Right lobe of liver (tissue), 6 donors: ENCODE measurements at regions not wholly inside any gene's neighbourhood (a gene's known extent, or its start where the extent isn't known, plus 50 kb on each side); places are given as distances from the start of the nearest gene placed in this dataset.

Experiments
- ATAC-seq, 4 donors: fragments of 200-7000 bp; cut with Tn5 transposase; one replicate each; pipeline ENCODE4 v1.9.1; 2020; ENCODE audit warnings: mild to moderate bottlenecking in 4 of 4, moderate library complexity in 4 of 4
- DNase-seq, 3 donors: peaks; one replicate each; pipeline ENCODE4 v3.0.0-alpha.2; 2020
- H3K27ac ChIP-seq, 3 donors: fragments of 200-600 bp; one replicate each; pipeline ENCODE4 v1.8.0; 2022
- H3K27me3 ChIP-seq, 2 donors: fragments of 200-600 bp; one replicate each; pipeline ENCODE4 v1.8.0; 2022
- H3K36me3 ChIP-seq, 4 donors: fragments of 200-600 bp; sonication (generic) in 1 of 4; one replicate each; pipeline versions ENCODE4 v1.5.1 to v1.8.0; 2017 to 2022; ENCODE audit warnings: control low read depth in 1 of 4
- H3K4me1 ChIP-seq, 4 donors: fragments of 200-600 bp; sonication (generic) in 1 of 4; one replicate each; pipeline versions ENCODE4 v1.5.1 to v1.8.0; 2017 to 2022; ENCODE audit warnings: control low read depth in 1 of 4
- H3K4me3 ChIP-seq, 3 donors: fragments of 200-600 bp; one replicate each; pipeline ENCODE4 v1.8.0; 2022
- H3K9me3 ChIP-seq, 4 donors: fragments of 200-600 bp; sonication (generic) in 1 of 4; one replicate each; pipeline versions ENCODE4 v1.5.1 to v1.8.0; 2017 to 2022; ENCODE audit warnings: control low read depth in 1 of 4
- POLR2A ChIP-seq: fragments of 450-650 bp; IDR thresholded peaks from one replicate; pipeline ENCODE4 v1.6.1; 2017; ENCODE audit warnings: antibody characterized with exemption, mild to moderate bottlenecking
- WGBS: methylation state at CpG from one replicate; pipeline ENCODE4 v1.1.6; 2018; ENCODE audit warnings: low coverage, low lambda C conversion rate; ENCODE audit not compliant: insufficient coverage; ENCODE audit errors: missing lambda C conversion rate; 5-methylcytosine and 5-hydroxymethylcytosine counted together
- intact Hi-C, 2 donors: fragments of 100-400 bp; cut with DNase I; formaldehyde crosslinking; loops; one replicate each; pipeline versions ENCODE4 v1.11.2 to v1.14.1; 2022
- TF ChIP-seq, protein P1 (sequence below), 4 donors: fragments of 200-600 bp in 3 of 4; fragments of 450-650 bp in 1 of 4; IDR thresholded peaks; one replicate each; pipeline versions ENCODE4 v1.5.1 to v1.8.0; 2016 to 2022; ENCODE audit warnings: antibody characterized with exemption in 4 of 4, mild to moderate bottlenecking in 2 of 4
- donor health status: DM: no; HTN: yes; CAD: no.
- donor health status: DM: no; HTN: no; CAD: no.
- donor health status: DM: no; HTN: no; CAD: no.
- donor health status: DM: no; HTN: yes; CAD: no.
- donor health status: DM: no; HTN: yes; CAD: no.

DNA sequence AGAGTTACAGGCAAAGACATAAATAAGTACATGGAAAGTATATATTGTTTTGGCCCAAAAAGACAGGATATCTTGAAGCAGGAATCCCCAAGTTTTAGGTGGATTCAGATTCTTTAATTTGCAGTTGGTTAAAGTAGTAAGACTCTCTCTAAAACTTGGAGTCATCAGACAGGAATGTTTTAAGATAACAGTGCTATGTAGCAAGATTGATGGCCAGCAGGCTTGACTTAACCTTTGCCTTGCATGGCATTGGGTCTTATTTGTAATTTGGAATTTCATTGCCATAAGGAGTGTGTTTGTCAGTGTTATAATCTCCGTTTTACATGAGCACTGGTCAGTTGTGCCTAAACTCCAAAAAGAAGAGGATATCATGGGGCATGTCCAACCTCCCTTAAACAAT is 727.6 kb upstream of the CHRM3 start:
- H3K4me1 ChIP-seq, result no peaks in the 10 kb centered on the region
- no peaks in the 10 kb centered on the region for H3K9me3 ChIP-seq
- H3K27me3 ChIP-seq, result no peaks in the 10 kb centered on the region
- ATAC-seq, result no peak
- intact Hi-C loops, result no loop called here
- H3K4me3 ChIP-seq, result no peak overlapping the region
- 22% methylated on average over 1 of the region's 1 CpG for WGBS
- no peaks in the 10 kb centered on the region for H3K36me3 ChIP-seq
- no peak overlapping the region for H3K27ac ChIP-seq
- TF ChIP-seq POLR2A, result no peak
- TF ChIP-seq, protein P1, sequence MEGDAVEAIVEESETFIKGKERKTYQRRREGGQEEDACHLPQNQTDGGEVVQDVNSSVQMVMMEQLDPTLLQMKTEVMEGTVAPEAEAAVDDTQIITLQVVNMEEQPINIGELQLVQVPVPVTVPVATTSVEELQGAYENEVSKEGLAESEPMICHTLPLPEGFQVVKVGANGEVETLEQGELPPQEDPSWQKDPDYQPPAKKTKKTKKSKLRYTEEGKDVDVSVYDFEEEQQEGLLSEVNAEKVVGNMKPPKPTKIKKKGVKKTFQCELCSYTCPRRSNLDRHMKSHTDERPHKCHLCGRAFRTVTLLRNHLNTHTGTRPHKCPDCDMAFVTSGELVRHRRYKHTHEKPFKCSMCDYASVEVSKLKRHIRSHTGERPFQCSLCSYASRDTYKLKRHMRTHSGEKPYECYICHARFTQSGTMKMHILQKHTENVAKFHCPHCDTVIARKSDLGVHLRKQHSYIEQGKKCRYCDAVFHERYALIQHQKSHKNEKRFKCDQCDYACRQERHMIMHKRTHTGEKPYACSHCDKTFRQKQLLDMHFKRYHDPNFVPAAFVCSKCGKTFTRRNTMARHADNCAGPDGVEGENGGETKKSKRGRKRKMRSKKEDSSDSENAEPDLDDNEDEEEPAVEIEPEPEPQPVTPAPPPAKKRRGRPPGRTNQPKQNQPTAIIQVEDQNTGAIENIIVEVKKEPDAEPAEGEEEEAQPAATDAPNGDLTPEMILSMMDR (IDR thresholded peaks at IDR 0.05), result no peak
- DNase-seq, result no peak

DNA sequence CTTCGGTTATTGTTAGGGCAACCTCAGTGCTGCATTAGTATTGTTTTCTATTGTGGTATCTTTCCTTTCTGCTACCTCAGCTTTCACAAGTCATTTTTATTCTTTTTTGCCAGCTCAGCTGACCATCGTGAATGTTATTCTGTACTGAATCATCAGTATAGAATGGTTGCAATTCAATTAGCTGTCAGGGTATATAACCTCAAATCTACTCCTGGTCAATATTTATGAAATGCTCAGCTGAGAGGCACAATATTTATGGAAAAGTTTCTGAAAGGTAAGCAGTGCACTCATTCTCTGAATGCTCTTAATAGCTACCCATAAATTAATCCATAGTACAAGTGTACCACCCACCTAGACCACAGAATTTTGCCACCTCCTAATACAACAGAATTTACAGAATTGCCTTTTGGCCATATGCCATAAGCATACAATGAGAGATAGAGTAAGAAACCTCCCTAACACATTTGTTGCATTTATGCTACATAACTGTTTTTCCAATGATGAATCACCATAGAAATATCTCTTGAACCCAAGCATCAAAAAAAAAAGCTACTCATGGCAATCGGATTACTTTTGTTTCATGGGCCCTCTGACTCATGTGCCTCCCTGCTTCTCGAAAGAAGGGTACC is 732.6 kb upstream of the CHRM3 start:
- H3K4me3 ChIP-seq, result no peak overlapping the region
- no peaks in the 10 kb centered on the region for H3K9me3 ChIP-seq
- H3K27me3 ChIP-seq, result no peaks in the 10 kb centered on the region
- H3K27ac ChIP-seq, result no peak overlapping the region
- intact Hi-C loops, result no loop called here
- 43% methylated on average over 4 of the region's 4 CpGs for WGBS
- DNase-seq, result no peak
- no peaks in the 10 kb centered on the region for H3K36me3 ChIP-seq
- TF ChIP-seq POLR2A, result no peak
- TF ChIP-seq, protein P1 (IDR thresholded peaks at IDR 0.05), result no peak
- ATAC-seq, result no peak
- H3K4me1 ChIP-seq, result no peaks in the 10 kb centered on the region

DNA sequence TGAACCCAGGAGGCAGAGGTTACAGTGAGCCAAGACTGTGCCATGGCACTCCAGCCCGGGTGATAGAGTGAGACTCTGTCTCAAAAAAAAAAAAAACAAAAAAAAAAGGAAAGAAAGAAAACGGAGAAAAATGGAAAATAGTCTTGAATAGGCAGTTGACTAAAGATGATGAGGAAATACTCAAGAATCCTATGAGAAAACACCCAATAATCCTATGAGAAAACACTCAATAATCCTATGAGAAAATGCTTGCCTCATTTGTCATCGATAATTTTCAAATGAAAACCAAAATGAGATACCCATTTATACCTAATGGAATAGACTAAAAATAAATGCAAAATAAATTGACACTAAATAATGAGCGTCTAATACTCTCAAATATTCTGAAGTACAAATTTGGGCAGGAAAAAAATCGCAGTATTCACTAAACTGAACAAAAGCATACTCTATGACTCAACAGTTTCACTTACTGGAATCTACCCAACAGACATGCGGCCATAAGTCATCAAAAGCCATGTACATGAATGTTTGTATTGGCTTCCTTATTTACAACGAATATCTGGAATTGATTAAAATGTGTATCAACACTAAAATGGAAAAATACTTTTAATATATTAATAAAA is 733.9 kb upstream of the CHRM3 start:
- Histone ChIP-seq H3K9me3 (no peaks in the 10 kb centered on the region), H3K4me1 (no peaks in the 10 kb centered on the region), H3K4me3 (no peak overlapping the region), H3K36me3 (no peaks in the 10 kb centered on the region), H3K27ac (no peak overlapping the region), H3K27me3 (no peaks in the 10 kb centered on the region)
- WGBS, result 53% methylated on average over 7 of the region's 7 CpGs
- no peak for DNase-seq
- TF ChIP-seq POLR2A, result no peak
- TF ChIP-seq, protein P1 (IDR thresholded peaks at IDR 0.05), result no peak
- intact Hi-C loops, result no loop called here
- ATAC-seq, result no peak

DNA sequence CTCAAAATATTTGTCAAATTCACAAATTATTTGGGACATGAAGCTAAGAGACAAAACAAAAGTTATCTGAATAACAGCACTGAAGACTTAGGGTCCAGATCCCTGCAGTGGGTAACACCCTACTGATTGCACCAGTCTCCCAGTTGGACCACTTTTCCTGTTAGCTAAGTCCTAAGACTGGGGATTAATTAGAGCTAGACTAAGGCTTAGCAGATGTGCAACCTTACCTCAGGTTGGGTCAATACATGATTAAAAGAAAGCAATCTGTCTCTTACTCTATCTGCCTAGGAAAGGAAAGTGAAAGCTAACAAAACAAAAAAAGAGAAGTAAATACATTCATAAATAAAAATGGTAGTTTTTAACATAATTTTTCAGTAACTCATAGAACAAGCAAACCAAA is 737.2 kb upstream of the CHRM3 start:
- Histone ChIP-seq H3K4me3 (no peak overlapping the region), H3K27me3 (no peaks in the 10 kb centered on the region), H3K27ac (no peak overlapping the region), H3K4me1 (no peaks in the 10 kb centered on the region), H3K36me3 (no peaks in the 10 kb centered on the region), H3K9me3 (no peaks in the 10 kb centered on the region)
- TF ChIP-seq, protein P1 (IDR thresholded peaks at IDR 0.05), result no peak
- no peak for TF ChIP-seq POLR2A
- intact Hi-C loops, result no loop called here
- ATAC-seq, result no peak
- DNase-seq, result no peak

DNA sequence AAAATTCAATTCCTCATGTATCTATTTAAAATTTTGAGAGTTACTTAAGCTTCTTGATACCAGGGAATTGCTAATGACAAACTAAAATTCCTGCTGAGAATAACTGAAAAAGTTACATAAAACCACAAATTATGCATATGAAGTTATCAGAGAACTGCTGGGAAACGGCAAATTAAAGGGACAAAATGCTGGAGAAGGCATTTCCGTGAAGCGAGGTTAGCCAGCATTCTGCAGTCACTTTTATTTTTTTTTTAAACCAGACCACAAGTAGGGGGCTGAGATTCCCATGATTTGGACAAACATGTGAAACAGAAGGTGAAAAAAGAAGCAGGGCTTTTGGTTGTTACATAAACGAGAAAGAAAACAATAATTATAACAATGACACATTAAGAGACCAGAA is 737.6 kb upstream of the CHRM3 start:
- DNase-seq (no peak), ATAC-seq (no peak)
- Histone ChIP-seq H3K36me3 (no peaks in the 10 kb centered on the region), H3K27ac (no peak overlapping the region), H3K9me3 (no peaks in the 10 kb centered on the region), H3K27me3 (no peaks in the 10 kb centered on the region), H3K4me3 (no peak overlapping the region), H3K4me1 (no peaks in the 10 kb centered on the region)
- intact Hi-C loops, result no loop called here
- WGBS, result 39% methylated on average over 4 of the region's 4 CpGs
- TF ChIP-seq, protein P1 (IDR thresholded peaks at IDR 0.05), result no peak
- TF ChIP-seq POLR2A, result no peak
